Suprapubic skin (tissue), 3 donors: ENCODE measurements at regions not wholly inside any gene's neighbourhood (a gene's known extent, or its start where the extent isn't known, plus 50 kb on each side); places are given as distances from the start of the nearest gene placed in this dataset.

ENCODE experiments used
- CTCF ChIP-seq, 2 donors: fragments of 200-600 bp in 1 of 2; fragments of 450-650 bp in 1 of 2; sonication (generic) in 1 of 2; IDR thresholded peaks; one replicate each; pipeline ENCODE4 v1.5.1; 2016 to 2019; ENCODE audit warnings: antibody characterized with exemption in 2 of 2, mild to moderate bottlenecking in 1 of 2, moderate library complexity in 1 of 2
- EP300 ChIP-seq: sonication (generic); formaldehyde crosslinking; IDR thresholded peaks from one replicate; pipeline ENCODE4 v1.6.1; 2017; ENCODE audit warnings: antibody characterized with exemption

GRCh38 chr20:4504814-4505213 is 181.4 kb upstream of the PRNP start:
- TF ChIP-seq CTCF (IDR thresholded peaks at IDR 0.05), result no peak
- TF ChIP-seq EP300, result no peak
